Left ventricle myocardium inferior (tissue), 1 donor: ENCODE measurements at regions not wholly inside any gene's neighbourhood (a gene's known extent, or its start where the extent isn't known, plus 50 kb on each side); places are given as distances from the start of the nearest gene placed in this dataset.
A peak's percentile ranks its signal among the peaks of the same experiment; 100 is the strongest.

Experiments
- DNase-seq: peaks from one replicate; pipeline ENCODE4 v3.0.0-alpha.2; 2020
- H3K27ac ChIP-seq: fragments of 200-600 bp; replicated peaks from 2 replicates; pipeline ENCODE4 v1.8.0; 2021
- H3K27me3 ChIP-seq: fragments of 200-600 bp; 2 replicates; pipeline ENCODE4 v1.8.0; 2021; ENCODE audit warnings: low read depth
- H3K36me3 ChIP-seq: fragments of 200-600 bp; 2 replicates; pipeline ENCODE4 v1.8.0; 2021
- H3K4me1 ChIP-seq: fragments of 200-600 bp; 2 replicates; pipeline ENCODE4 v1.8.0; 2021
- H3K4me3 ChIP-seq: fragments of 200-600 bp; 2 replicates; pipeline ENCODE4 v1.8.0; 2021; ENCODE audit warnings: mild to moderate bottlenecking, moderate library complexity
- H3K9me3 ChIP-seq: fragments of 200-600 bp; replicated peaks from 2 replicates; pipeline ENCODE4 v1.8.0; 2021
- CTCF ChIP-seq: fragments of 200-600 bp; IDR thresholded peaks from 2 replicates; pipeline ENCODE4 v1.8.0; 2021; ENCODE audit warnings: antibody characterized with exemption, mild to moderate bottlenecking, borderline replicate concordance
- intact Hi-C: fragments of 100-400 bp; cut with micrococcal nuclease; formaldehyde crosslinking; loops from one replicate; pipeline ENCODE4 v1.11.0; 2022
- donor health status: DM: no; HTN: yes; CAD: no; lungs with severe emphysema.

DNA sequence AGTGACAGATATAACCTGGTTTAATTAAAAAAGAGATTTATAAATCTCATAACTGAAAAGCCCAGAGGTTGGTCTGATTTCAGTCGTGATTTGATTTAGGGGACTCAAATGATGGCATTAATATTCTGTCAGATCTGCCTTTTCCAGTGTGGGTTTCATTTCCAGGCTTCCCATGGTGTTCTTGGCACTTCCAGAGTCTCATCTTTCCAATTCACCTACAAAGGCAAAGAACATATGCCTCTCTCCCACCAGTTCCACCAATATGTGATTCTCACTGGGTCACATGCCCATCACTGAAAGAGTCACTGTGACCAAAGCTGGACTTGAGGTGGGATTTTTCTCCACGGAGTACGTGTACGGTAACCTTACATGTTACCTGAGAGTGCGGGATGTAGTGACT lies 137.4 kb upstream of the IL12B start:
- Histone ChIP-seq H3K4me3 (no peak overlapping the region), H3K36me3 (no peaks in the 10 kb centered on the region), H3K27ac (no peak overlapping the region), H3K27me3 (no peaks in the 10 kb centered on the region), H3K4me1 (no peaks in the 10 kb centered on the region), H3K9me3 (no peaks in the 10 kb centered on the region)
- no peak for DNase-seq
- TF ChIP-seq CTCF, result no peak
- intact Hi-C loops, result no loop called here

DNA sequence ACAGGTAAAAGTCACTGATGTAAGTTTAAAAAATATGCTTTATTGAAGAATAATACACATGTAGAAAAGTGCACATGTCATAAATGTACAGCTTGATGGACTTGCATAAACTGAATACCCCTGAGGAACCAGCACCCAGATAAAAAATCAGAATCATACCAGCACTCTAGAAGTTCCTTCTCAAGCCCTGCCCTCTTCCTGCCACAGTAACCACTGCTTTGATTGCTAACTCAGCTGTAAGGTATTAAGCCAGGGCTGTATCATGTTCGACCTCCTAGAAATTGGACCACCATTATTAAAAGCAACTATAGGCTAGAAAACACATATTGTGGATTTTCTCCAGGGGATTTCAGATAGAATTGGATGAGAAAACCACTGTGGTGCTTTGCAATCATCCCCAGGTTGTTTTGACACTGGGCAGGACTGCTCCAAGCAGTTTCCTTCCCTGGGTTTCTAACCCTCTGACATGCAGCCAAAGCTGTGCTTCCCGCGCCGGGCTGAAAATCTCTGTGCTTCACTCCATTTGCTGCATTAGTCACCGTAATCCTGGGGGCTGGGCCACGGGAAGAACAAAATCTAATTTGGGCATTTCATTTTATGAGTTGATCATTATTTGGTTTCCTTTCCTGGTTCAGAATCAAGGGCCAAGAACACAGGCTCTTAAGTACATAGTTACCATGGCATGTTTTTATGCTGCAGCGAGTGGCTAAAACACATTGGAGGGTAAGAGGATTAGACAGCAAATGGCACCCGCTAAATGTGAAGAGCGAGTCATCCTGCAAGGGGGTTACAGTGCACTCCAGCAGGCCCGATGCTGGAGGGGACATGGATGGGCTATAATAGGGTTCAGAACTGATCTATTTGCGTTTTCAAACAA lies 139.4 kb upstream of the IL12B start:
- TF ChIP-seq CTCF, result no peak
- intact Hi-C loops, result no loop called here
- H3K4me1 ChIP-seq, result no peaks in the 10 kb centered on the region
- H3K36me3 ChIP-seq, result no peaks in the 10 kb centered on the region
- no peak for DNase-seq
- peaks cover 10% of the 10 kb centered on the region for H3K9me3 ChIP-seq
- H3K4me3 ChIP-seq, result no peak overlapping the region
- H3K27me3 ChIP-seq, result no peaks in the 10 kb centered on the region
- no peak overlapping the region for H3K27ac ChIP-seq

DNA sequence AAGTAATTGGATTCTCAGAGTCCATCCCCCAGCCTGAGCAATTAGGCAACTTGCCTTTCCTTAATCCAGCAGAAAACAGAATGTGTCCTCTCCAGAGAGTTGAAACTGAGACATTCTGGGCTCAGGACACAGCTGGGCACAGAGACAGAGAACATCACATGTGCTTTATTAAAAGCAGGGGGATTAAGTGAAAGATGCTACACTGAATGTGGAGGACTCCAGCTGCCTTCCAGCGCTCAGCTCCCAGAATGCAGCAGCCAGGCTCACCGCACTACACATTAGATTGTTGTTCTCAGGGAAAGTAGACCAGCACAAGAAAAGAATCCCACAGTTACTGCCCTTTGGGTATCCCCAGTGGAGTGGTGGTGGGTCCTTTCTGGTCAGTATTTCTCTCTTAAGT lies 141.6 kb upstream of the IL12B start:
- TF ChIP-seq CTCF, result no peak
- DNase-seq, result peak; percentile 29
- Histone ChIP-seq H3K36me3 (no peaks in the 10 kb centered on the region), H3K4me3 (no peak overlapping the region), H3K4me1 (no peaks in the 10 kb centered on the region), H3K27ac (no peak overlapping the region), H3K27me3 (no peaks in the 10 kb centered on the region), H3K9me3 (peaks cover 26% of the 10 kb centered on the region)
- intact Hi-C loops, result no loop called here

- Histone ChIP-seq H3K4me1 (no peaks in the 10 kb centered on the region), H3K27ac (no peak overlapping the region), H3K4me3 (no peak overlapping the region), H3K36me3 (no peaks in the 10 kb centered on the region), H3K27me3 (no peaks in the 10 kb centered on the region), H3K9me3 (peaks cover 26% of the 10 kb centered on the region)
- DNase-seq, result no peak
- intact Hi-C loops, result no loop called here
- TF ChIP-seq CTCF, result no peak
Observed at GRCh38 chr5:159475026-159475425, 144.7 kb upstream of the IL12B start.

- Histone ChIP-seq H3K27me3 (no peaks in the 10 kb centered on the region), H3K27ac (no peak overlapping the region), H3K4me1 (no peaks in the 10 kb centered on the region), H3K4me3 (no peak overlapping the region), H3K36me3 (no peaks in the 10 kb centered on the region), H3K9me3 (peaks cover 25% of the 10 kb centered on the region)
- intact Hi-C loops, result no loop called here
- TF ChIP-seq CTCF, result no peak
- no peak for DNase-seq
Observed at GRCh38 chr5:159478950-159479349, 148.7 kb upstream of the IL12B start.
